Muscle of arm (tissue), 1 donor: ENCODE measurements at regions not wholly inside any gene's neighbourhood (a gene's known extent, or its start where the extent isn't known, plus 50 kb on each side); places are given as distances from the start of the nearest gene placed in this dataset.

ENCODE experiments used
- DNase-seq: peaks from one replicate; pipeline ENCODE4 v3.0.0-alpha.2; 2013

GRCh38 chr2:144705328-144706245, 185.7 kb upstream of the ZEB2 start:
- no peak for DNase-seq

- DNase-seq: no peak
These were observed 184.8 kb upstream of the ZEB2 start for GRCh38 chr2:144704709-144705095.

- no peak for DNase-seq
These were observed 184.2 kb upstream of the ZEB2 start for GRCh38 chr2:144703852-144704708.

- no peak for DNase-seq
These were observed 182.1 kb upstream of the ZEB2 start for GRCh38 chr2:144702051-144702450.

DNA sequence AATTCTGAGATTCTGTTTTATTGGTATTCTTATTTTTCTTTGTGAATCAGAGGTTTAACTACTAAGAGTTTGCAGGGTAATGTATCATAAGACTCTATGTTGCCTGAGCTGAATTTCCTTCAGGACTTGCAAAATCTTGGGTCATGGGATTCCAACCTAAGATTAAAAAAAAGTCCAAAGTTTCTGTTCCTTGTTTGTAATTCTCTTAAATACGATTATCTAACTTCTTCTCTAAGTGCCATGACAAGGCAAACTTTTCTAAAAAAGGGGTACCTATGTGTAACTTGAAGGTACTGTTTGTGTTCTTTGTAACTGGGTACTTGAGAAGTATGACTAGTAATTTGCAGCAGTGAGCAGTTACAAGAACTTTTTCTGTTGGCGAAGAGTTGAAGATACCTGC, 181.3 kb upstream of the ZEB2 start:
- DNase-seq: no peak

GRCh38 chr2:144698156-144698555, 178.2 kb upstream of the ZEB2 start:
- no peak for DNase-seq

GRCh38 chr2:144695657-144696056, 175.7 kb upstream of the ZEB2 start:
- no peak for DNase-seq

DNA sequence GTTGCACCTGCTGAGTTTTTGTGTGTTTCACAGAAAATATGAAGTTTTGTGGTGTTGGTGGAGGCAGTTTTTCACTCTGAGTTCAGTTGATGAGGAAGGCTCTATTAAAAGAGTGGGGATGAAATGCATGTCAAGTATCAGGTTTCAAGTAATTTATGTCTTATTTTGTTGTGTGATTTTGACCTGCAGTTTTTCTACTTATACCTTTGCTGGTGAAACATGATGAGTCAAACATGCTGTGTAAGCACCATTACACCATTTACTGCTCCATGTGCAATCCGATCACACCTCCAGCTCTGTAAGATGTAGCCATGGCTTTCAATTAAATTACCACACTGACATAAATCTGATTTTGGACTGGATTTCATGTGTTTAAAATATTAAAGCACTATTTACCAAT, 174.5 kb upstream of the ZEB2 start:
- DNase-seq: no peak

DNA sequence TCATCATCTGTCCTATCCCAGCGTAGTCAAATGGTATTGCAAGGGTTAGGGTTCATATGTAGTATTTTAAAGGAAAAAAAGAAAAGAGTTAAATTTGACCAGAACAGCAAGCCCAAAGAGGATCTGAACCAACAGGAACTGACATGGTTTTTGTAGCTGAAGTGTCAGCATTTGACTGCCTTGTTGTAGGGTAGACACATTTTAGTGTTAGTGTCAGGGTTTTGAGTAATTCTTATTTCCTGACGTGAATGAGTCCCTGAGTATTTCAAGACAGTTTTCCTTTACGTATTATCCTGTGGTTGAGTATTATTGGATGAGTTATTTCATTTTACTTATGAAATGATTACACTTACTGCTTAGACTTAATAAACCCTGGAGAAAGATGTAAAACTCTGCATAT, 173.3 kb upstream of the ZEB2 start:
- no peak for DNase-seq

DNA sequence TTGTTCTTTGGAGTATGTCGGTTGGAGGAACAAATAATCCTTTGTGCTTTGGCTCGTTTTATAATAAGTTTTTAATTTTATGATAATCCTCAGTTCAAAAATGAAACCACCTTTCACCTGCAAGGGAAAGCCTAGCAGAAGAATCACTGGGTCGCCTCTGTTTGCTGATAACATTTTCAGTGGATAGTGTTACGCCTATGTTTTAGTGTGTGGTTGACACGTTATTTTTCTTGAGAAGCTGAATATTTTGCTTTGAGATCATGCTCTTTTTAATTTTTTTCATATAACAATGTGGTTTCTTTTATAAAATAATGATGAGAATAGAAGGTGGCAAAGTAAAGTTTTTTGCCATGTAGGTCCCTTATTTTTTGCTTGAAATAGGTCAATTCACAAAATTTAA, 172.7 kb upstream of the ZEB2 start:
- DNase-seq: no peak

- no peak for DNase-seq
These were observed 170.9 kb upstream of the ZEB2 start for GRCh38 chr2:144690771-144691170.

DNA sequence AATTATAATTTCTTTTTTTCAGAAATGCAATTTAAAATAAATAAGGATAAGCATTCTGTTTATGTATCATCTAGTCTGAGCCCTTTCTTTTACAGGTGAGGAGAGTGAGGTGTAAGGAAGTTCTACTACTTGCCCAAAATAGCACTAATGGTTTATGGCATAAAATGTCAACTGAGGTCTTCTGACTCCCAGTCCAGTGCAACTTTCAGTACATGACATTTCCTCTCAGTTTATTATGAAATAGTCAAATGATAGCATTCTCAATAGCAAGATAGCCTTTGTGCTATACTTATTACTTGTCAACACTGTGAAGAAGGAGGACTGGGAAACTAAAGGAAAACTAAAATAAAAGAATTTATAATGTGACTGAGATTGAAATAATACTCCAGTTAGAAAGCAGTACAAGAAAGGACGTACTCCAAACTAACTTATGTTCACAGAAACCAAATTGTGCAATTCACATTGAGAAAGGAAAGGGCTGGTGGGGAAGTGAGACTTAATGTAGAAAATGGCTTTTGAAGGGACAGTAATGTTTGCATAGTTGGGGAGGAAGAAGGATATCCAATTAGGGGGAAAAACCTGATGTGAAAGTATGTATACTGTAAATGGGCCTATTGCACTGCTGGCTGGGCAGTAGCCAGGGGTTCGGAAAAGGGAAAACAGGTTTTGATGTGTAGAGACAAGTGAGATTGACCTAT, 166.7 kb upstream of the ZEB2 start:
- DNase-seq: no peak

DNA sequence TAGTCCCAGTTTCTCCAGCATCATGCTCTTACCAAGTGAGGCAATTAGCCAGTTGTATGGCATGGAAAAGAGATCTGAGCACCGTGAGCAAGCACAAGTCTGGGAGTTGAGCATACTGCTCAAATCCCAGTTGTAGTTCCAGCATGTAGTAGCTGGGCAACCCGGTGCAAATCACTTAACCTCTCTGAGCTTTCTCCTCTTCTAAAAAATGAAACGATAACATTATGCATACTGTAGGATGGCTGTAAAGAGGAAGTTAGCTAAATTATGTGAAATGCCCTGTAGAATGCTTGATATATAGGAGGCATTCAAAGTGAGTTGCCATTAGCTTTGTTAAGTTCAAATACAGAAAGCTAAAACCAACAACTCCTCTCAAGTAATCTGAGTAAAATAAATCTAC, 164.0 kb upstream of the ZEB2 start:
- DNase-seq: no peak

DNA sequence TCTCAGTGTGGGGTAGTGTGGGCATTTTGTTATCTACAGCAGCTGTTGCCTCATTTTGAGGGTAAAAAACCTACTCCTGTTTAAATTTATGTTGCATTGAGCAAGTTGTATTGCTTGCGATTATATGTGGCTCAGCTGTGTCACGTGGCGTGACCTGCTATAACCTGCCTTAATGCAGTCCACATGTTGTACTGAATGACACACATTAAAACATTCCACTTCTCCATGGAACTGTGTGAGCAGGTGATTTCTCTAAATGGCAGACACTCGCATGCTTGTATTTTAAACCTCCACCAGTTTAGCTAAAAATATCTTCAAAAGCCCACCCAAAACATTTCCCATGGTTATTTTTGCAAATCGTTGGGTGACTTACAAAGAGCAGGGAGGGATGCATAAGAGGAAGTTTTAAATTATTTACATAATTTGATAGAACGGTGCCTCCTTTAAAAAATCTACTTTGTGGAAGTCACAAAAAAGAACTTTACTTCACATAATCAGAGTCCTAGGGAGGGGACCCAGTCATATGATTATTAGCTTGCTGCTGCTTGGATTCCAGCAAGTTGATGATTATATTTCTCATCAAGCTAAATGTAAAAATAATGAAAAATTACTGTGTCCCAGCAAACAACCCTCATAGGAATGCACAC, 163.3 kb upstream of the ZEB2 start:
- no peak for DNase-seq

DNA sequence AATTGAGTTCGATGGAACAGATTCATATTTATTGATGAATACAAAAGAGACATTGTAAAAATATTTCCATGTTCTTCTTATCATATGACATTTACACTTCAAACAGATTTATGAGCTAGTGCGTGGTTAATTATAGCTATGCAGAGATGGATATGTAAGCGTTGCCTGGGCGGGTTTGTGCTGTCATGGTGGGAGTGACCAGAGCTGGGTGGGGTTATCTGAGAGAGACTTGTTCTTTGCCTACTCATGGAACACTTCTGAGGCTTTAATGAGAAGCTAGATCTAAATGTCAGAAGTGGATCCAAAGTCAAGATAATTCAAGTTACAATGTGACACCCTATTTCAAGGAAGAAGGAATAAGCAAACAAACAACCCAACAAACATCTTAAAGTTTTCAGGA, 162.3 kb upstream of the ZEB2 start:
- DNase-seq: no peak

GRCh38 chr2:144681389-144681788, 161.5 kb upstream of the ZEB2 start:
- DNase-seq: no peak

- no peak for DNase-seq
These were observed 160.0 kb upstream of the ZEB2 start for GRCh38 chr2:144679942-144680341.

DNA sequence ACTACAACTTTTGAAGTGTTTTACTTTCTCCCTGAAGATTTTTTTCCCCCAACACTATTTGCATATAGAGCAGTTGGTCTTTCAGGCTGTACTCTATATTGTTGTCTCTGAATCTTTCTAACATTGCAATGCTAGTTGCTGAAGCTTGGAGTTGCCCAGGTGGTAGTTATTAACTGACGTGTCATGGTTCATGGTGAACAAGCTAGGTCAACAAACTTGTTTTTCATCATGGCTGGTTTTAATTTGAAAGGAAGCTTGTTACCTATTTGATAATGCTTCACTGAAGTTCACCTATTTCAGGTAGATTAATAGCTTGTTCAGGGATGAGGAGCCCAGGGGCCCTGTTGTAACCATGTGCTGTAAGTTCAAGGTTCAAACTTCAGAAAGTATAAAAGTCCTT, 158.8 kb upstream of the ZEB2 start:
- DNase-seq: no peak

- no peak for DNase-seq
These were observed 155.8 kb upstream of the ZEB2 start for GRCh38 chr2:144675731-144676130.

- DNase-seq: no peak
These were observed 155.4 kb upstream of the ZEB2 start for GRCh38 chr2:144675331-144675730.

DNA sequence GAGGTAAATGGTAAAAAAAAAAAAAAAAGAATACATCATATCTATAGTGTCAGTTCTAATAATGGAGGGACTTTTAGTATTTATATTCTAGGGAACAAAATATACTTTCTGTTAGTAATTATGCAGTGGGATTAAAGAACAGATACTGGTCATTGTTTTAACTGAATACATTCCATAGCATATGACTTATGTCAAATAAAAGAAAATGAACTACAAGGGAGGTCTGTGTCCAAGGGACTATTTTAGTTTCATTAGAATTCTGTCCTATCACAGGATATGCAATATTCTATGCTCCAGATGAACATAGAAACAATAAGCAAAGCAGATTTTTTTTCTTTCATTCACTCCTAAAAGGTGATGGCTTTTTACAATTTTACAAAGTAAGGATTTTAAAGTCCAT, 154.2 kb upstream of the ZEB2 start:
- no peak for DNase-seq

DNA sequence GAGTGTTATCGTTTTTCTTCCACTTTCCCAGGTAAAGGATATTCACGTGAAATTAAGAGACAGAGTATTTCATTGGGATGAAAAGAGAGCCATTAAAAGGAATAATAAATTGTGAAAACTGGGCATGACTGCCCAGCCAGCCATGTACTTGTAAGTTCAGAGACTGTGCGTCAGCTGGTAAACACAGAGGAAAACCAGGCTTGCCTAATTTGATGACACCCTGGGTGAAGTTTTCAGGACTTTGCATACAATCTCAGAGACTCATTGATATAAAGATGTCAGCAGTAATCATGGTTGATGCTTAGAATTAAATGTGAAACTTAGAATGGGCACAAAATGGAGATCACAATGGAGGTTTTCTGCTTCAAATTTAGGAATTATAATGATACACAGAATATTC, 153.5 kb upstream of the ZEB2 start:
- DNase-seq: no peak
